H9 (cell line): ENCODE measurements at regions not wholly inside any gene's neighbourhood (a gene's known extent, or its start where the extent isn't known, plus 50 kb on each side); places are given as distances from the start of the nearest gene placed in this dataset.

ENCODE experiments used
- DNase-seq: peaks from one replicate; pipeline ENCODE4 v3.0.0-alpha.2; 2017
- H2AFZ ChIP-seq: one replicate; pipeline ENCODE4 v1.6.1; 2013; ENCODE audit warnings: mild to moderate bottlenecking, low read length, control low read depth, moderate library complexity
- H2AK5ac ChIP-seq: 2 replicates; pipeline ENCODE4 v1.6.1; 2013; ENCODE audit warnings: low read length, control low read depth, mixed read lengths; ENCODE audit not compliant: insufficient read length
- H2BK120ac ChIP-seq: one replicate; pipeline ENCODE4 v1.6.1; 2013; ENCODE audit warnings: low read depth, mild to moderate bottlenecking, low read length, control low read depth, inconsistent platforms; ENCODE audit not compliant: poor library complexity, severe bottlenecking
- H2BK12ac ChIP-seq: 2 replicates; pipeline ENCODE4 v1.6.1; 2013; ENCODE audit warnings: low read length, control low read depth, mixed read lengths, low read depth; ENCODE audit not compliant: insufficient read length
- H2BK15ac ChIP-seq: 2 replicates; pipeline ENCODE4 v1.6.1; 2013; ENCODE audit warnings: low read depth, low read length, control low read depth
- H2BK20ac ChIP-seq: one replicate; pipeline ENCODE4 v1.6.1; 2013; ENCODE audit warnings: low read depth, mild to moderate bottlenecking, low read length, control low read depth, inconsistent platforms; ENCODE audit not compliant: poor library complexity, severe bottlenecking
- H2BK5ac ChIP-seq: 2 replicates; pipeline ENCODE4 v1.6.1; 2013; ENCODE audit warnings: low read length, control low read depth, mixed read lengths; ENCODE audit not compliant: insufficient read length
- H3K14ac ChIP-seq: 2 replicates; pipeline ENCODE4 v1.6.1; 2013; ENCODE audit warnings: low read length, control low read depth; ENCODE audit not compliant: insufficient read depth
- H3K18ac ChIP-seq: 2 replicates; pipeline ENCODE4 v1.6.1; 2013; ENCODE audit warnings: low read depth, mild to moderate bottlenecking, mixed read lengths, low read length, control low read depth; ENCODE audit not compliant: insufficient read length
- H3K23ac ChIP-seq: 2 replicates; pipeline ENCODE4 v1.6.1; 2013; ENCODE audit warnings: low read length, control low read depth, mixed read lengths, low read depth; ENCODE audit not compliant: insufficient read length
- H3K23me2 ChIP-seq: 2 replicates; pipeline ENCODE4 v1.6.1; 2013; ENCODE audit warnings: low read depth, mild to moderate bottlenecking, mixed read lengths, low read length, control low read depth; ENCODE audit not compliant: insufficient read length, poor library complexity, severe bottlenecking
- H3K27ac ChIP-seq: 2 replicates; pipeline ENCODE4 v1.5.1; 2013; ENCODE audit warnings: low read length, control low read depth, mixed read lengths, low read depth; ENCODE audit not compliant: insufficient read length
- H3K27me3 ChIP-seq: 2 replicates; pipeline ENCODE4 v1.6.1; 2013; ENCODE audit warnings: low read length, control low read depth, inconsistent platforms; ENCODE audit not compliant: insufficient read depth
- H3K4ac ChIP-seq: 2 replicates; pipeline ENCODE4 v1.6.1; 2013; ENCODE audit warnings: low read depth, mild to moderate bottlenecking, control low read depth, inconsistent platforms, low read length, moderate library complexity
- H3K4me1 ChIP-seq: 2 replicates; pipeline ENCODE4 v1.6.1; 2013; ENCODE audit warnings: low read length, control low read depth, inconsistent platforms; ENCODE audit not compliant: insufficient read depth
- H3K4me2 ChIP-seq: 2 replicates; pipeline ENCODE4 v1.6.1; 2013; ENCODE audit warnings: low read length, control low read depth, mixed read lengths; ENCODE audit not compliant: insufficient read length, insufficient read depth
- H3K56ac ChIP-seq: 2 replicates; pipeline ENCODE4 v1.6.1; 2013; ENCODE audit warnings: low read depth, mild to moderate bottlenecking, mixed read lengths, low read length, control low read depth; ENCODE audit not compliant: insufficient read length
- H3K79me1 ChIP-seq: 2 replicates; pipeline ENCODE4 v1.6.1; 2013; ENCODE audit warnings: low read depth, mild to moderate bottlenecking, moderate library complexity, low read length, control low read depth, inconsistent platforms; ENCODE audit not compliant: insufficient read depth, poor library complexity, severe bottlenecking
- H3K79me2 ChIP-seq: 2 replicates; pipeline ENCODE4 v1.6.1; 2013; ENCODE audit warnings: low read length, control low read depth, inconsistent platforms; ENCODE audit not compliant: insufficient read depth
- H3K9ac ChIP-seq: 2 replicates; pipeline ENCODE4 v1.6.1; 2013; ENCODE audit warnings: low read length, control low read depth, mixed read lengths; ENCODE audit not compliant: insufficient read length; ENCODE audit errors: extremely low read depth
- H3K9me3 ChIP-seq: one replicate; pipeline ENCODE4 v1.6.1; 2013; ENCODE audit warnings: low read depth, low read length, inconsistent platforms; ENCODE audit not compliant: control insufficient read depth
- H3T11ph ChIP-seq: one replicate; pipeline ENCODE4 v1.6.1; 2013; ENCODE audit warnings: mild to moderate bottlenecking, low read length, control low read depth, inconsistent platforms
- H4K20me1 ChIP-seq: one replicate; pipeline ENCODE4 v1.6.1; 2013; ENCODE audit not compliant: control insufficient read depth, insufficient read length, insufficient read depth
- H4K5ac ChIP-seq: 2 replicates; pipeline ENCODE4 v1.6.1; 2013; ENCODE audit warnings: low read depth, mild to moderate bottlenecking, mixed read lengths, low read length, control low read depth; ENCODE audit not compliant: insufficient read length
- H4K8ac ChIP-seq: replicated peaks from 2 replicates; pipeline ENCODE4 v1.6.1; 2013; ENCODE audit warnings: low read length, control low read depth, mixed read lengths, low read depth; ENCODE audit not compliant: insufficient read length
- H4K91ac ChIP-seq: 2 replicates; pipeline ENCODE4 v1.6.1; 2013; ENCODE audit warnings: low read depth, mild to moderate bottlenecking, moderate library complexity, mixed read lengths, low read length, control low read depth; ENCODE audit not compliant: insufficient read length
- H3K27ac Mint-ChIP-seq, 3 experiments: 2 replicates in 2 of 3; 3 replicates in 1 of 3; pipeline ENCODE4 v1.8.0; 2020 to 2021; ENCODE audit warnings: mixed read lengths in 3 of 3, mild to moderate bottlenecking in 1 of 3, moderate library complexity in 1 of 3
- H3K27me3 Mint-ChIP-seq: 2 replicates; pipeline ENCODE4 v1.8.0; 2021; ENCODE audit warnings: low read depth, mild to moderate bottlenecking, moderate library complexity, mixed read lengths
- H3K36me3 Mint-ChIP-seq, 3 experiments: 2 replicates in 2 of 3; 3 replicates in 1 of 3; pipeline ENCODE4 v1.8.0; 2020 to 2021; ENCODE audit warnings: low read depth in 3 of 3, mixed read lengths in 3 of 3; ENCODE audit not compliant: insufficient read depth in 1 of 3
- H3K4me1 Mint-ChIP-seq, 2 experiments: 2 replicates each; pipeline ENCODE4 v1.8.0; 2020; ENCODE audit warnings: mixed read lengths in 2 of 2
- H3K4me3 Mint-ChIP-seq, 2 experiments: 2 replicates in 1 of 2; 3 replicates in 1 of 2; pipeline ENCODE4 v1.8.0; 2020 to 2021; ENCODE audit warnings: mild to moderate bottlenecking in 2 of 2, mixed read lengths in 2 of 2, moderate library complexity in 1 of 2
- H3K9me3 Mint-ChIP-seq, 2 experiments: 2 replicates in 1 of 2; 3 replicates in 1 of 2; pipeline ENCODE4 v1.8.0; 2020; ENCODE audit warnings: mild to moderate bottlenecking in 2 of 2, mixed read lengths in 2 of 2, moderate library complexity in 1 of 2
- CTCF ChIP-seq: fragments of 200-600 bp; sonication (generic); conservative IDR thresholded peaks from 3 replicates; pipeline ENCODE4 v1.8.0; 2021; ENCODE audit warnings: antibody characterized with exemption, mild to moderate bottlenecking
- WGBS: extraction: QIAGEN DNeasy Blood & Tissue Kit; methylation state at CpG from one replicate; pipeline ENCODE4 v1.1.7; 2013; ENCODE audit warnings: missing lambda C conversion rate, low lambda C conversion rate, mixed read lengths; ENCODE audit not compliant: insufficient read length; ENCODE audit errors: extremely low coverage; 5-methylcytosine and 5-hydroxymethylcytosine counted together

DNA sequence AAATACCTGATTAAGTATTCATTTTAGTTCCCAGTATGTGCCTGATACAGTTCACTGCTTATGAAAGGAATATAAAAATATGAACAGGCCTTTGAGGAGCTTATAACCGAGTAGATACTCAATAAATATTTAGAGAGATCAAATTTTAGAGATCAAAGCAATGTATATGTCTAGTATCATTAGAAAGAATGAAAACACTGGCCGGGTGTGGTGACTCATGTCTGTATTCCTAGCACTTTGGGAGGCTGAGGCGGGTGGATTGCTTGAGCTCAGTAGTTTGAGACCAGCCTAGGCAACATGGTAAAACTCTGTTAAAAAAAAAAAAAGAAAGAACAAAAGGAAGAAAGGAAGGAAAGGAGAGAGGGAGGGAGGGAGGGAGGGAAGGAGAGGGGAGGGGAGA lies 113.2 kb upstream of the EEA1 start:
- H3K4me1 Mint-ChIP-seq = peaks cover 0 to 2% of the 10 kb centered on the region in 2 experiments; a peak in 1 of 4 replicates
- H3K23me2 ChIP-seq = no peaks in the 10 kb centered on the region
- H2AFZ ChIP-seq = no peak overlapping the region
- H3K18ac ChIP-seq = no peak overlapping the region
- no peak overlapping the region for H3K14ac ChIP-seq
- H3K56ac ChIP-seq = no peak overlapping the region
- no peak overlapping the region for H3K4me2 ChIP-seq
- no peak overlapping the region for H2BK15ac ChIP-seq
- H2BK5ac ChIP-seq = no peak overlapping the region
- no peak overlapping the region for H4K8ac ChIP-seq
- no peak overlapping the region for H2BK20ac ChIP-seq
- no peak overlapping the region for H4K5ac ChIP-seq
- H2BK12ac ChIP-seq = no peak overlapping the region
- H2BK120ac ChIP-seq = no peak overlapping the region
- no peak overlapping the region for H3K27ac ChIP-seq
- H3K4me3 Mint-ChIP-seq = no peak overlapping the region
- H3K27me3 Mint-ChIP-seq = no peaks in the 10 kb centered on the region
- H3K9me3 ChIP-seq = no peaks in the 10 kb centered on the region
- H4K20me1 ChIP-seq = no peaks in the 10 kb centered on the region
- no peak for TF ChIP-seq CTCF
- no peaks in the 10 kb centered on the region for H3K4me1 ChIP-seq
- WGBS = no CpG with 5 or more reads among the region's 3 CpGs
- no peak overlapping the region for H3K9ac ChIP-seq
- H3K4ac ChIP-seq = no peak overlapping the region
- no peak for DNase-seq
- H3K79me1 ChIP-seq = no peaks in the 10 kb centered on the region
- H4K91ac ChIP-seq = no peak overlapping the region
- H3T11ph ChIP-seq = no peak overlapping the region
- H2AK5ac ChIP-seq = no peak overlapping the region
- no peaks in the 10 kb centered on the region for H3K9me3 Mint-ChIP-seq
- H3K36me3 Mint-ChIP-seq = peaks cover 0 to 1% (median 0%) of the 10 kb centered on the region in 3 experiments; a peak in 2 of 7 replicates
- no peaks in the 10 kb centered on the region for H3K27me3 ChIP-seq
- H3K23ac ChIP-seq = no peak overlapping the region
- H3K27ac Mint-ChIP-seq = no peak overlapping the region
- H3K79me2 ChIP-seq = no peaks in the 10 kb centered on the region
